GM21619 (cell line): ENCODE measurements at regions not wholly inside any gene's neighbourhood (a gene's known extent, or its start where the extent isn't known, plus 50 kb on each side); places are given as distances from the start of the nearest gene placed in this dataset.
"Not testable (repeated sequence)": the region's sequence is repeated elsewhere in the genome, so short reads cannot be mapped to it uniquely, and the experiment has no call there.

Experiments used
- ATAC-seq: cut with Tn5 transposase; IDR thresholded peaks from one replicate; pipeline ENCODE4 v1.9.1; 2021; ENCODE audit not compliant: unreplicated experiment

GRCh38 chr5:32916648-32917047 is 205.5 kb downstream of the NPR3 start:
- no peak for ATAC-seq

- no peak for ATAC-seq
These were observed 217.6 kb downstream of the NPR3 start for GRCh38 chr5:32928761-32929160.

GRCh38 chr5:32931438-32931837 is 220.3 kb downstream of the NPR3 start:
- ATAC-seq: not testable (repeated sequence)

GRCh38 chr5:32932241-32932935 is 221.3 kb downstream of the NPR3 start:
- ATAC-seq: no peak

GRCh38 chr5:32933692-32934091 is 222.6 kb downstream of the NPR3 start:
- no peak for ATAC-seq

- no peak for ATAC-seq
These were observed 223.4 kb downstream of the NPR3 start for GRCh38 chr5:32934529-32934928.

- no peak for ATAC-seq
These were observed 224.2 kb downstream of the NPR3 start for GRCh38 chr5:32935283-32935682.

- ATAC-seq: no peak
These were observed 225.2 kb downstream of the NPR3 start for GRCh38 chr5:32936329-32936728.

- ATAC-seq: peak; percentile 72
These were observed 231.3 kb downstream of the NPR3 start for GRCh38 chr5:32942225-32942989.

GRCh38 chr5:32949286-32949970 is 238.3 kb downstream of the NPR3 start:
- ATAC-seq: no peak

GRCh38 chr5:32951003-32951402 is 239.9 kb downstream of the NPR3 start:
- no peak for ATAC-seq

- ATAC-seq: no peak
These were observed 240.8 kb downstream of the NPR3 start for GRCh38 chr5:32951878-32952277.

- not testable (repeated sequence) for ATAC-seq
These were observed 241.3 kb downstream of the NPR3 start for GRCh38 chr5:32952421-32952820.

GRCh38 chr5:32953694-32954093 is 242.6 kb downstream of the NPR3 start:
- ATAC-seq: no peak

GRCh38 chr5:32955814-32956213 is 244.7 kb downstream of the NPR3 start:
- no peak for ATAC-seq

GRCh38 chr5:32960340-32961058 is 249.4 kb downstream of the NPR3 start:
- no peak for ATAC-seq

- no peak for ATAC-seq
These were observed 249.9 kb downstream of the NPR3 start for GRCh38 chr5:32961059-32961415.

GRCh38 chr5:32964261-32964660 is 253.1 kb downstream of the NPR3 start:
- ATAC-seq: no peak

- no peak for ATAC-seq
These were observed 262.5 kb downstream of the NPR3 start for GRCh38 chr5:32973646-32974045.

GRCh38 chr5:32975656-32976375 is 264.7 kb downstream of the NPR3 start:
- ATAC-seq: no peak

GRCh38 chr5:32981061-32981460 is 269.9 kb downstream of the NPR3 start:
- ATAC-seq: no peak
